ENCODE measurements at regions not wholly inside any gene's neighbourhood (a gene's known extent, or its start where the extent isn't known, plus 50 kb on each side); places are given as distances from the start of the nearest gene placed in this dataset.

DNA sequence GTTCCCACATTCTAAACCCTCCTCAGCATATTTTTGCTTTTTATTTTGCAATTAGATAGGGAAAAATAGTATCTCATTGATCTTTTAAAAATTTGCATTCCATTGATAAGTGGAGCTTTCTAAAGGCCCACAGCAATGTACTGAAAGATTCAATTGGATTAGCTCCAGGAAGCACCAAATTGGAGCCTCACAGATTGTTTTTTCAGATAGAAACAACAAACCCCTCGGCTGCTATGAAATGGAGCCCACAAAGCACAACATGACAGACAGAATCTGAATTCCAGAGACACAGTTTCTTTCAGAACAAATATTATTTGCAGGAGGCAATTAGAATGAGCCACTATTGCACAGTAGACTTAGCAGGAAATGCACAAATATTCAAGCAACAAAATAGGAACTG, 58.9 kb upstream of the KIF26B start:
- TF ChIP-seq GATA2 (IDR thresholded peaks at IDR 0.05; ENCODE audit: low read depth, low read length) (peak; percentile 90), GATA3 (IDR thresholded peaks at IDR 0.05; ENCODE audit: low read depth, low read length) (peak; percentile 90)
